ENCODE measurements at regions not wholly inside any gene's neighbourhood (a gene's known extent, or its start where the extent isn't known, plus 50 kb on each side); places are given as distances from the start of the nearest gene placed in this dataset.

DNA sequence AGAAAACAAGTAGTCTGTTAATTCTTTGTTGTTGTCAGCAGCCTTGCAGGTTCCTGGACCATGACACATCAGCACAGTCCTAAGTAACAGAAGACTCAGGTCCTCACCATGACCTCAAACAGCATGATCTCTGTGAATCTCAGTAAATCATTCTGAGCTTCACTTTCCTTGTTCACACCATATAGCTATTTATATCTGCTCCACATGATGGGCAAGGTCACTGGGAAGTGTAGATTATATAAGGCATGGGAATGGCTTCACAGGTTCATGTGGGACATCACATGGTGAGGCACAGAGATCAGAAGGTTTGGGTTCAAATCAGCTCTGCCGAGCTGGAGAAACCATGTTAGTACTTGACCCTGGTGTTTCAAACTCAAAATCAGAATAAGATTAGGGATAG lies 245.4 kb upstream of the SPTLC3 start (continued):
- TF ChIP-seq STAT6 (CRISPR knock-in tag; conservative IDR thresholded peaks at IDR 0.05; ENCODE audit: low read depth) (no peak), CREB1 (CRISPR knock-in tag; IDR thresholded peaks at IDR 0.05) (no peak), ETV6 (CRISPR knock-in tag; IDR thresholded peaks at IDR 0.05) (no peak), FOXJ3 (CRISPR knock-in tag; IDR thresholded peaks at IDR 0.05; ENCODE audit: borderline replicate concordance) (no peak)

- peaks cover 59% of the 10 kb centered on the region for H3K36me3 Mint-ChIP-seq
- peaks cover 4% of the 10 kb centered on the region; the same call in 1 of the 2 replicates for H3K9me3 Mint-ChIP-seq
- no peak overlapping the region for H3K4me3 Mint-ChIP-seq
- DNase-seq (ENCODE audit: low spot score) (no peak), ATAC-seq (peak; percentile 34)
- ChIA-PET POLR2A (no interaction called here), CTCF (interaction anchor here (1.6 kb wide), 1 partner anchor 193 kb away, joined by 5 read pairs; no protein-coding TSS in a partner anchor)
- H3K4me1 Mint-ChIP-seq, result peaks cover 54% of the 10 kb centered on the region
- no peak for TF ChIP-seq E2F4 (CRISPR knock-in tag; IDR thresholded peaks at IDR 0.05; ENCODE audit: borderline replicate concordance, low read depth)
- TF ChIP-seq PRDM15 (CRISPR knock-in tag; IDR thresholded peaks at IDR 0.05), result peak; percentile 34; the same call in 1 of the 2 replicates
- H3K27ac Mint-ChIP-seq, result peak overlapping the region; percentile 87
- H3K27me3 Mint-ChIP-seq (ENCODE audit: low read depth), result peaks cover under 1% of the 10 kb centered on the region; the same call in 1 of the 2 replicates
Measured at GRCh38 chr20:12764053-12764452, 244.7 kb upstream of the SPTLC3 start.

DNA sequence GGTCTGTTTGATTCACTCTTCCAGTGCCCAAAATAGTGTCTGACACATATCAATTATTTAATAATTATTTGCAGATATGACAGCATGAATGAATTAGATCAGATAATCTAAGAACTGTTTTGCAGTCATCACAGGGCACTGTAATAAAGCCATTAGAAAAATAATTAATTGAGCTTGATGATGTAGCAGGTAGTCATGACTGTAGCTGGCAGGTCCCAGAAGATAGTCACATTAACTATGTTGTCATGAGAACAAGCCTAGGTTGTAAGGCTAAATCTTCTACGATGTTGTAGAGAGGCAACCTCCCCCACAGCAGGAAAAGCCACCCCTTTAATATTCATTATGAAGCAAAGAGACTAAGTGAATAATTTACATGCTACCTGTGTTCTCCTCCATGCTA lies 243.9 kb upstream of the SPTLC3 start:
- Mint-ChIP-seq H3K4me3 (no peak overlapping the region), H3K4me1 (peaks cover 47% of the 10 kb centered on the region), H3K36me3 (peaks cover 56% of the 10 kb centered on the region), H3K27me3 (ENCODE audit: low read depth) (peaks cover 8% of the 10 kb centered on the region), H3K9me3 (peaks cover 8% of the 10 kb centered on the region), H3K27ac (peak overlapping the region; percentile 87)
- POLR2A ChIA-PET, result no interaction called here
- no peak for ATAC-seq
- no peak for DNase-seq (ENCODE audit: low spot score)
- CTCF ChIA-PET, result no interaction called here
- TF ChIP-seq MYBL2 (CRISPR knock-in tag; IDR thresholded peaks at IDR 0.05) (no peak), GTF2I (CRISPR knock-in tag; conservative IDR thresholded peaks at IDR 0.05) (no peak), PRRX2 (CRISPR knock-in tag; IDR thresholded peaks at IDR 0.05) (no peak), TEAD1 (CRISPR knock-in tag; IDR thresholded peaks at IDR 0.05) (no peak), RORB (CRISPR knock-in tag; IDR thresholded peaks at IDR 0.05) (no peak), NR1H2 (CRISPR knock-in tag; IDR thresholded peaks at IDR 0.05) (no peak), ETV6 (CRISPR knock-in tag; IDR thresholded peaks at IDR 0.05) (no peak), ZNF671 (CRISPR knock-in tag; IDR thresholded peaks at IDR 0.05) (no peak), ZNF138 (CRISPR knock-in tag; conservative IDR thresholded peaks at IDR 0.05) (no peak), ERG (CRISPR knock-in tag; IDR thresholded peaks at IDR 0.05) (no peak), ZNF416 (CRISPR knock-in tag; IDR thresholded peaks at IDR 0.05) (no peak), TCF7 (CRISPR knock-in tag; IDR thresholded peaks at IDR 0.05; ENCODE audit: low read depth) (no peak), FOXJ3 (CRISPR knock-in tag; IDR thresholded peaks at IDR 0.05; ENCODE audit: borderline replicate concordance) (no peak)
- TF ChIP-seq, protein P1, sequence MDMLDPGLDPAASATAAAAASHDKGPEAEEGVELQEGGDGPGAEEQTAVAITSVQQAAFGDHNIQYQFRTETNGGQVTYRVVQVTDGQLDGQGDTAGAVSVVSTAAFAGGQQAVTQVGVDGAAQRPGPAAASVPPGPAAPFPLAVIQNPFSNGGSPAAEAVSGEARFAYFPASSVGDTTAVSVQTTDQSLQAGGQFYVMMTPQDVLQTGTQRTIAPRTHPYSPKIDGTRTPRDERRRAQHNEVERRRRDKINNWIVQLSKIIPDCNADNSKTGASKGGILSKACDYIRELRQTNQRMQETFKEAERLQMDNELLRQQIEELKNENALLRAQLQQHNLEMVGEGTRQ (CRISPR knock-in tag; IDR thresholded peaks at IDR 0.05), result no peak
- TF ChIP-seq, protein P2, sequence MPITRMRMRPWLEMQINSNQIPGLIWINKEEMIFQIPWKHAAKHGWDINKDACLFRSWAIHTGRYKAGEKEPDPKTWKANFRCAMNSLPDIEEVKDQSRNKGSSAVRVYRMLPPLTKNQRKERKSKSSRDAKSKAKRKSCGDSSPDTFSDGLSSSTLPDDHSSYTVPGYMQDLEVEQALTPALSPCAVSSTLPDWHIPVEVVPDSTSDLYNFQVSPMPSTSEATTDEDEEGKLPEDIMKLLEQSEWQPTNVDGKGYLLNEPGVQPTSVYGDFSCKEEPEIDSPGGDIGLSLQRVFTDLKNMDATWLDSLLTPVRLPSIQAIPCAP (CRISPR knock-in tag; IDR thresholded peaks at IDR 0.05), result no peak
- TF ChIP-seq, protein P3, sequence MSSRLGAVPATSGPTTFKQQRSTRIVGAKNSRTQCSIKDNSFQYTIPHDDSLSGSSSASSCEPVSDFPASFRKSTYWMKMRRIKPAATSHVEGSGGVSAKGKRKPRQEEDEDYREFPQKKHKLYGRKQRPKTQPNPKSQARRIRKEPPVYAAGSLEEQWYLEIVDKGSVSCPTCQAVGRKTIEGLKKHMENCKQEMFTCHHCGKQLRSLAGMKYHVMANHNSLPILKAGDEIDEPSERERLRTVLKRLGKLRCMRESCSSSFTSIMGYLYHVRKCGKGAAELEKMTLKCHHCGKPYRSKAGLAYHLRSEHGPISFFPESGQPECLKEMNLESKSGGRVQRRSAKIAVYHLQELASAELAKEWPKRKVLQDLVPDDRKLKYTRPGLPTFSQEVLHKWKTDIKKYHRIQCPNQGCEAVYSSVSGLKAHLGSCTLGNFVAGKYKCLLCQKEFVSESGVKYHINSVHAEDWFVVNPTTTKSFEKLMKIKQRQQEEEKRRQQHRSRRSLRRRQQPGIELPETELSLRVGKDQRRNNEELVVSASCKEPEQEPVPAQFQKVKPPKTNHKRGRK (CRISPR knock-in tag; IDR thresholded peaks at IDR 0.05; ENCODE audit: borderline replicate concordance), result no peak
- TF ChIP-seq, protein P4, sequence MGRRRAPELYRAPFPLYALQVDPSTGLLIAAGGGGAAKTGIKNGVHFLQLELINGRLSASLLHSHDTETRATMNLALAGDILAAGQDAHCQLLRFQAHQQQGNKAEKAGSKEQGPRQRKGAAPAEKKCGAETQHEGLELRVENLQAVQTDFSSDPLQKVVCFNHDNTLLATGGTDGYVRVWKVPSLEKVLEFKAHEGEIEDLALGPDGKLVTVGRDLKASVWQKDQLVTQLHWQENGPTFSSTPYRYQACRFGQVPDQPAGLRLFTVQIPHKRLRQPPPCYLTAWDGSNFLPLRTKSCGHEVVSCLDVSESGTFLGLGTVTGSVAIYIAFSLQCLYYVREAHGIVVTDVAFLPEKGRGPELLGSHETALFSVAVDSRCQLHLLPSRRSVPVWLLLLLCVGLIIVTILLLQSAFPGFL (CRISPR knock-in tag; IDR thresholded peaks at IDR 0.05; ENCODE audit: borderline replicate concordance), result no peak

Measured in WTC11 (cell line).